ENCODE measurements at regions not wholly inside any gene's neighbourhood (a gene's known extent, or its start where the extent isn't known, plus 50 kb on each side); places are given as distances from the start of the nearest gene placed in this dataset.

GRCh38 chr9:110065532-110065931 lies 142.4 kb downstream of the C9orf152 start:
- no peak for TF ChIP-seq SP1 (CRISPR knock-in tag; conservative IDR thresholded peaks at IDR 0.05)
- no peak for TF ChIP-seq NR3C1 (CRISPR knock-in tag; conservative IDR thresholded peaks at IDR 0.05; ENCODE audit: low read depth)
- TF ChIP-seq ZNF121 (CRISPR knock-in tag; IDR thresholded peaks at IDR 0.05): no peak
- TF ChIP-seq, protein P1, sequence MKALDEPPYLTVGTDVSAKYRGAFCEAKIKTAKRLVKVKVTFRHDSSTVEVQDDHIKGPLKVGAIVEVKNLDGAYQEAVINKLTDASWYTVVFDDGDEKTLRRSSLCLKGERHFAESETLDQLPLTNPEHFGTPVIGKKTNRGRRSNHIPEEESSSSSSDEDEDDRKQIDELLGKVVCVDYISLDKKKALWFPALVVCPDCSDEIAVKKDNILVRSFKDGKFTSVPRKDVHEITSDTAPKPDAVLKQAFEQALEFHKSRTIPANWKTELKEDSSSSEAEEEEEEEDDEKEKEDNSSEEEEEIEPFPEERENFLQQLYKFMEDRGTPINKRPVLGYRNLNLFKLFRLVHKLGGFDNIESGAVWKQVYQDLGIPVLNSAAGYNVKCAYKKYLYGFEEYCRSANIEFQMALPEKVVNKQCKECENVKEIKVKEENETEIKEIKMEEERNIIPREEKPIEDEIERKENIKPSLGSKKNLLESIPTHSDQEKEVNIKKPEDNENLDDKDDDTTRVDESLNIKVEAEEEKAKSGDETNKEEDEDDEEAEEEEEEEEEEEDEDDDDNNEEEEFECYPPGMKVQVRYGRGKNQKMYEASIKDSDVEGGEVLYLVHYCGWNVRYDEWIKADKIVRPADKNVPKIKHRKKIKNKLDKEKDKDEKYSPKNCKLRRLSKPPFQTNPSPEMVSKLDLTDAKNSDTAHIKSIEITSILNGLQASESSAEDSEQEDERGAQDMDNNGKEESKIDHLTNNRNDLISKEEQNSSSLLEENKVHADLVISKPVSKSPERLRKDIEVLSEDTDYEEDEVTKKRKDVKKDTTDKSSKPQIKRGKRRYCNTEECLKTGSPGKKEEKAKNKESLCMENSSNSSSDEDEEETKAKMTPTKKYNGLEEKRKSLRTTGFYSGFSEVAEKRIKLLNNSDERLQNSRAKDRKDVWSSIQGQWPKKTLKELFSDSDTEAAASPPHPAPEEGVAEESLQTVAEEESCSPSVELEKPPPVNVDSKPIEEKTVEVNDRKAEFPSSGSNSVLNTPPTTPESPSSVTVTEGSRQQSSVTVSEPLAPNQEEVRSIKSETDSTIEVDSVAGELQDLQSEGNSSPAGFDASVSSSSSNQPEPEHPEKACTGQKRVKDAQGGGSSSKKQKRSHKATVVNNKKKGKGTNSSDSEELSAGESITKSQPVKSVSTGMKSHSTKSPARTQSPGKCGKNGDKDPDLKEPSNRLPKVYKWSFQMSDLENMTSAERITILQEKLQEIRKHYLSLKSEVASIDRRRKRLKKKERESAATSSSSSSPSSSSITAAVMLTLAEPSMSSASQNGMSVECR (CRISPR knock-in tag; IDR thresholded peaks at IDR 0.05; ENCODE audit: borderline replicate concordance): no peak
- TF ChIP-seq, protein P2, sequence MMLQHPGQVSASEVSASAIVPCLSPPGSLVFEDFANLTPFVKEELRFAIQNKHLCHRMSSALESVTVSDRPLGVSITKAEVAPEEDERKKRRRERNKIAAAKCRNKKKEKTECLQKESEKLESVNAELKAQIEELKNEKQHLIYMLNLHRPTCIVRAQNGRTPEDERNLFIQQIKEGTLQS (CRISPR knock-in tag; conservative IDR thresholded peaks at IDR 0.05): no peak
- ChIA-PET CTCF (no interaction called here), POLR2A (no interaction called here)
- no peak overlapping the region for H3K27ac Mint-ChIP-seq
- peaks cover 6% of the 10 kb centered on the region for H3K9me3 Mint-ChIP-seq
- peaks cover 32% of the 10 kb centered on the region for H3K4me1 Mint-ChIP-seq
- ATAC-seq (no peak), DNase-seq (ENCODE audit: low spot score) (no peak)
- H3K27me3 Mint-ChIP-seq (ENCODE audit: low read depth): no peaks in the 10 kb centered on the region
- H3K4me3 Mint-ChIP-seq: no peak overlapping the region
- peaks cover 20% of the 10 kb centered on the region for H3K36me3 Mint-ChIP-seq

- DNase-seq (ENCODE audit: low spot score) (no peak), ATAC-seq (no peak)
- Mint-ChIP-seq H3K4me3 (no peak overlapping the region), H3K27ac (peak overlapping the region; percentile 47; the same call in 1 of the 2 replicates), H3K9me3 (peaks cover 5% of the 10 kb centered on the region), H3K4me1 (peaks cover 32% of the 10 kb centered on the region), H3K27me3 (ENCODE audit: low read depth) (no peaks in the 10 kb centered on the region), H3K36me3 (peaks cover 16% of the 10 kb centered on the region)
- ChIA-PET CTCF (interaction anchor here (0.7 to 1.6 kb wide), 2 partner anchors 25 to 164 kb away, joined by 4 read pairs; no protein-coding TSS in a partner anchor), POLR2A (interaction anchor here (0.6 kb wide), 1 partner anchor 9 kb away, joined by 8 read pairs; no protein-coding TSS in a partner anchor)
- TF ChIP-seq, protein P2 (CRISPR knock-in tag; conservative IDR thresholded peaks at IDR 0.05): no peak
- TF ChIP-seq ZNF671 (CRISPR knock-in tag; IDR thresholded peaks at IDR 0.05) (no peak), E2F4 (CRISPR knock-in tag; IDR thresholded peaks at IDR 0.05; ENCODE audit: borderline replicate concordance, low read depth) (no peak), ERG (CRISPR knock-in tag; IDR thresholded peaks at IDR 0.05) (no peak), ZNF396 (CRISPR knock-in tag; IDR thresholded peaks at IDR 0.05; ENCODE audit: borderline replicate concordance) (no peak), ZBTB21 (CRISPR knock-in tag; IDR thresholded peaks at IDR 0.05; ENCODE audit: borderline replicate concordance) (no peak), FOXK1 (CRISPR knock-in tag; IDR thresholded peaks at IDR 0.05) (no peak)
- TF ChIP-seq, protein P3, sequence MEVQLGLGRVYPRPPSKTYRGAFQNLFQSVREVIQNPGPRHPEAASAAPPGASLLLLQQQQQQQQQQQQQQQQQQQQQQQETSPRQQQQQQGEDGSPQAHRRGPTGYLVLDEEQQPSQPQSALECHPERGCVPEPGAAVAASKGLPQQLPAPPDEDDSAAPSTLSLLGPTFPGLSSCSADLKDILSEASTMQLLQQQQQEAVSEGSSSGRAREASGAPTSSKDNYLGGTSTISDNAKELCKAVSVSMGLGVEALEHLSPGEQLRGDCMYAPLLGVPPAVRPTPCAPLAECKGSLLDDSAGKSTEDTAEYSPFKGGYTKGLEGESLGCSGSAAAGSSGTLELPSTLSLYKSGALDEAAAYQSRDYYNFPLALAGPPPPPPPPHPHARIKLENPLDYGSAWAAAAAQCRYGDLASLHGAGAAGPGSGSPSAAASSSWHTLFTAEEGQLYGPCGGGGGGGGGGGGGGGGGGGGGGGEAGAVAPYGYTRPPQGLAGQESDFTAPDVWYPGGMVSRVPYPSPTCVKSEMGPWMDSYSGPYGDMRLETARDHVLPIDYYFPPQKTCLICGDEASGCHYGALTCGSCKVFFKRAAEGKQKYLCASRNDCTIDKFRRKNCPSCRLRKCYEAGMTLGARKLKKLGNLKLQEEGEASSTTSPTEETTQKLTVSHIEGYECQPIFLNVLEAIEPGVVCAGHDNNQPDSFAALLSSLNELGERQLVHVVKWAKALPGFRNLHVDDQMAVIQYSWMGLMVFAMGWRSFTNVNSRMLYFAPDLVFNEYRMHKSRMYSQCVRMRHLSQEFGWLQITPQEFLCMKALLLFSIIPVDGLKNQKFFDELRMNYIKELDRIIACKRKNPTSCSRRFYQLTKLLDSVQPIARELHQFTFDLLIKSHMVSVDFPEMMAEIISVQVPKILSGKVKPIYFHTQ (CRISPR knock-in tag; IDR thresholded peaks at IDR 0.05): no peak
Observed at GRCh38 chr9:110066929-110067716, 140.8 kb downstream of the C9orf152 start.

Measured in WTC11 (cell line).